ENCODE measurements at regions not wholly inside any gene's neighbourhood (a gene's known extent, or its start where the extent isn't known, plus 50 kb on each side); places are given as distances from the start of the nearest gene placed in this dataset.

- TF ChIP-seq CTCF (IDR thresholded peaks at IDR 0.05; ENCODE audit: low read depth, low read length), result no peak
- no peak for DNase-seq (ENCODE audit: low read depth in 2 of 2)
- no peak overlapping the region for H3K4me3 ChIP-seq (replicated peaks in 1 of 2; ENCODE audit: low read depth in 2 of 2, low read length in 2 of 2)
Observed at GRCh38 chr6:51057296-51057695, 238.6 kb downstream of the TFAP2B start.

- TF ChIP-seq CTCF (IDR thresholded peaks at IDR 0.05; ENCODE audit: low read depth, low read length), result no peak
- H3K4me3 ChIP-seq (replicated peaks in 1 of 2; ENCODE audit: low read depth in 2 of 2, low read length in 2 of 2), result no peak overlapping the region
- DNase-seq (ENCODE audit: low read depth in 2 of 2), result no peak
Observed at GRCh38 chr6:51060262-51060762, 241.6 kb downstream of the TFAP2B start.

- no peak for TF ChIP-seq CTCF (IDR thresholded peaks at IDR 0.05; ENCODE audit: low read depth, low read length)
- no peak for DNase-seq (ENCODE audit: low read depth in 2 of 2)
- H3K4me3 ChIP-seq (replicated peaks in 1 of 2; ENCODE audit: low read depth in 2 of 2, low read length in 2 of 2), result no peak overlapping the region
Observed at GRCh38 chr6:51062166-51062722, 243.6 kb downstream of the TFAP2B start.

GRCh38 chr6:51077821-51078518 is 259.3 kb downstream of the TFAP2B start:
- TF ChIP-seq CTCF (IDR thresholded peaks at IDR 0.05; ENCODE audit: low read depth, low read length), result no peak
- peak in 1 of 2 donors; percentile 0 for DNase-seq (ENCODE audit: low read depth in 2 of 2)
- no peak overlapping the region for H3K4me3 ChIP-seq (replicated peaks in 1 of 2; ENCODE audit: low read depth in 2 of 2, low read length in 2 of 2)

- DNase-seq (ENCODE audit: low read depth in 2 of 2), result no peak
- H3K4me3 ChIP-seq (replicated peaks in 1 of 2; ENCODE audit: low read depth in 2 of 2, low read length in 2 of 2), result no peak overlapping the region
- no peak for TF ChIP-seq CTCF (IDR thresholded peaks at IDR 0.05; ENCODE audit: low read depth, low read length)
Observed at GRCh38 chr6:51090343-51090742, 271.7 kb downstream of the TFAP2B start.

GRCh38 chr6:51093871-51094270 is 275.2 kb downstream of the TFAP2B start:
- no peak for DNase-seq (ENCODE audit: low read depth in 2 of 2)
- TF ChIP-seq CTCF (IDR thresholded peaks at IDR 0.05; ENCODE audit: low read depth, low read length), result no peak
- no peak overlapping the region for H3K4me3 ChIP-seq (replicated peaks in 1 of 2; ENCODE audit: low read depth in 2 of 2, low read length in 2 of 2)
